ENCODE measurements at regions not wholly inside any gene's neighbourhood (a gene's known extent, or its start where the extent isn't known, plus 50 kb on each side); places are given as distances from the start of the nearest gene placed in this dataset.
"Not testable (repeated sequence)": the region's sequence is repeated elsewhere in the genome, so short reads cannot be mapped to it uniquely, and the experiment has no call there.

GRCh38 chr6:167225566-167226382 is 65.3 kb upstream of the UNC93A start:
- TF ChIP-seq CTCF, POLR2A, POLR2AphosphoS5 (IDR thresholded peaks at IDR 0.05): not testable (repeated sequence)
